Calu3 (cell line): ENCODE measurements at regions not wholly inside any gene's neighbourhood (a gene's known extent, or its start where the extent isn't known, plus 50 kb on each side); places are given as distances from the start of the nearest gene placed in this dataset.

Experiments used
- BruUV-seq: library from RNA; stranded (reverse); fragments of 400-500 nt; replicated peaks from 2 replicates; lab custom pipeline; 2021; lab: Mats Ljungman, UMichigan
- CTCF ChIA-PET: fragments of 300-600 bp; sonication (Branson Sonifier 250); formaldehyde crosslinking; loops from one replicate; lab custom pipeline; 2022; ENCODE audit warnings: antibody characterized with exemption; lab: Charles Lee
- DNase-seq: peaks from one replicate; pipeline ENCODE4 v3.0.0; 2022
- H3K27ac Mint-ChIP-seq: one replicate; pipeline ENCODE4 v1.8.0; 2022; ENCODE audit warnings: mixed read lengths; ENCODE audit not compliant: unreplicated experiment
- H3K27me3 Mint-ChIP-seq: one replicate; pipeline ENCODE4 v1.8.0; 2022; ENCODE audit warnings: mixed read lengths; ENCODE audit not compliant: unreplicated experiment
- H3K36me3 Mint-ChIP-seq: one replicate; pipeline ENCODE4 v1.8.0; 2022; ENCODE audit warnings: mild to moderate bottlenecking, moderate library complexity, mixed read lengths; ENCODE audit not compliant: insufficient read depth, unreplicated experiment
- H3K4me1 Mint-ChIP-seq: one replicate; pipeline ENCODE4 v1.8.0; 2022; ENCODE audit warnings: mild to moderate bottlenecking, low read depth, mixed read lengths; ENCODE audit not compliant: unreplicated experiment
- H3K4me3 Mint-ChIP-seq: one replicate; pipeline ENCODE4 v1.8.0; 2022; ENCODE audit warnings: mild to moderate bottlenecking, low read depth, moderate library complexity, mixed read lengths; ENCODE audit not compliant: unreplicated experiment
- H3K9me3 Mint-ChIP-seq: one replicate; pipeline ENCODE4 v1.8.0; 2022; ENCODE audit warnings: low read depth, mixed read lengths; ENCODE audit not compliant: unreplicated experiment
- CTCF ChIP-seq: fragments of 200-600 bp; IDR thresholded peaks from one replicate; pipeline ENCODE4 v1.8.0; 2022; ENCODE audit warnings: antibody characterized with exemption; ENCODE audit not compliant: unreplicated experiment
- intact Hi-C: fragments of 100-400 bp; cut with micrococcal nuclease; formaldehyde crosslinking; loops from one replicate; pipeline ENCODE4 v1.10.0; 2022; ENCODE audit not compliant: unreplicated experiment

GRCh38 chr10:129344731-129345355 is 122.2 kb upstream of the MGMT start:
- peaks cover 5% of the 10 kb centered on the region for H3K9me3 Mint-ChIP-seq
- no peak for DNase-seq
- H3K27me3 Mint-ChIP-seq: no peaks in the 10 kb centered on the region
- H3K4me3 Mint-ChIP-seq: no peak overlapping the region
- H3K36me3 Mint-ChIP-seq: no peaks in the 10 kb centered on the region
- no TSS peak for BruUV-seq
- intact Hi-C loops: no loop called here
- CTCF ChIA-PET: no interaction called here
- H3K27ac Mint-ChIP-seq: no peak overlapping the region
- no peaks in the 10 kb centered on the region for H3K4me1 Mint-ChIP-seq
- no peak for TF ChIP-seq CTCF

- Mint-ChIP-seq H3K4me3 (no peak overlapping the region), H3K36me3 (no peaks in the 10 kb centered on the region), H3K4me1 (no peaks in the 10 kb centered on the region), H3K27ac (no peak overlapping the region), H3K9me3 (peaks cover 5% of the 10 kb centered on the region), H3K27me3 (no peaks in the 10 kb centered on the region)
- TF ChIP-seq CTCF: no peak
- CTCF ChIA-PET: no interaction called here
- intact Hi-C loops: no loop called here
- no peak for DNase-seq
- no TSS peak for BruUV-seq
These were observed 121.3 kb upstream of the MGMT start for GRCh38 chr10:129345763-129346162.

- intact Hi-C loops: no loop called here
- CTCF ChIA-PET: no interaction called here
- no peaks in the 10 kb centered on the region for H3K4me1 Mint-ChIP-seq
- DNase-seq: no peak
- no peaks in the 10 kb centered on the region for H3K36me3 Mint-ChIP-seq
- TF ChIP-seq CTCF: no peak
- H3K27ac Mint-ChIP-seq: no peak overlapping the region
- no peak overlapping the region for H3K4me3 Mint-ChIP-seq
- H3K27me3 Mint-ChIP-seq: no peaks in the 10 kb centered on the region
- BruUV-seq: no TSS peak
- peaks cover 10% of the 10 kb centered on the region for H3K9me3 Mint-ChIP-seq
These were observed 116.4 kb upstream of the MGMT start for GRCh38 chr10:129350690-129351089.

GRCh38 chr10:129353101-129353500 is 113.9 kb upstream of the MGMT start:
- BruUV-seq: no TSS peak
- no peaks in the 10 kb centered on the region for H3K36me3 Mint-ChIP-seq
- intact Hi-C loops: no loop called here

More at GRCh38 chr10:129353101-129353500, 113.9 kb upstream of the MGMT start:
- H3K9me3 Mint-ChIP-seq: peaks cover 10% of the 10 kb centered on the region
- no peaks in the 10 kb centered on the region for H3K27me3 Mint-ChIP-seq
- no peak for TF ChIP-seq CTCF
- no peak for DNase-seq
- CTCF ChIA-PET: no interaction called here
- H3K4me3 Mint-ChIP-seq: no peak overlapping the region
- H3K27ac Mint-ChIP-seq: no peak overlapping the region
- no peaks in the 10 kb centered on the region for H3K4me1 Mint-ChIP-seq
